ENCODE measurements at regions not wholly inside any gene's neighbourhood (a gene's known extent, or its start where the extent isn't known, plus 50 kb on each side); places are given as distances from the start of the nearest gene placed in this dataset.

DNA sequence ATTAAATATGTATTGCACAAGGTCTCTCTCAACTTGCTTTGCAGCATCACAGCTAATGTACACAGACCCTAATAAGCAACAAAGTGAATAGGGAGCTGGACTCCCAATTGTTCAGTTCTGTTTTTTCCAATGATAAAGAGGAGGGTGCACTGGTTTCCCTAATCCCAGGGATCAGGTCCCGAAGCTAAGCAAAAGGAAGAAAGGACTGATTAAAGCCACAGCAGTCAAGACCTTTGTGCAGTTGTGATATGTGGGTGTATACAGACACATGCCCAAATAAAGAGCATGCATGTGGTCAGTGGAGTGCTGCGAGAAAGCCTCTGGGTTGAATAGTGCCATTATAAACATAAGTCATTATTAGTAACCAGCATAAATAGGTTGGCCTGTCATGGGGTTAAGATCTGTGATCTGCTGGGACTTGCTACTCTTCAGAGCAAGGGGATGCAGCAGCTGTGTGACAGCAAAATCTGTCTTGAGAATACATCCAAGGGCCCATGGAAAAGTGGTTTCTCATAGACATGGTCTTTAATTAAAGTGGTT, 1863.1 kb upstream of the WWC1 start:
- Histone ChIP-seq H3K9ac (ENCODE audit: low read length) (no peak overlapping the region), H3K36me3 (ENCODE audit: insufficient read depth, low read length) (no peaks in the 10 kb centered on the region), H3K27ac (ENCODE audit: low read length) (no peak overlapping the region), H3K79me2 (replicated peaks; ENCODE audit: insufficient read depth, low read length) (no peaks in the 10 kb centered on the region), H3K9me2 (ENCODE audit: insufficient read depth, low read length) (no peaks in the 10 kb centered on the region), H3F3A (ENCODE audit: insufficient read depth, low read length, poor library complexity, severe bottlenecking) (peaks cover 6% of the 10 kb centered on the region), H3K27me3 (ENCODE audit: insufficient read depth, low read depth, low read length) (no peaks in the 10 kb centered on the region), H3K4me3 (ENCODE audit: low read length) (no peak overlapping the region), H4K20me1 (ENCODE audit: insufficient read depth) (no peaks in the 10 kb centered on the region), H3K9me3 (ENCODE audit: low read length) (no peaks in the 10 kb centered on the region), H3K4me2 (ENCODE audit: low read length) (no peak overlapping the region), H2AFZ (ENCODE audit: low read depth, low read length) (no peak overlapping the region)
- TF ChIP-seq RAD21 (conservative IDR thresholded peaks at IDR 0.05) = no peak
- no peak for TF ChIP-seq REST (IDR thresholded peaks at IDR 0.05; ENCODE audit: borderline replicate concordance)

DNA sequence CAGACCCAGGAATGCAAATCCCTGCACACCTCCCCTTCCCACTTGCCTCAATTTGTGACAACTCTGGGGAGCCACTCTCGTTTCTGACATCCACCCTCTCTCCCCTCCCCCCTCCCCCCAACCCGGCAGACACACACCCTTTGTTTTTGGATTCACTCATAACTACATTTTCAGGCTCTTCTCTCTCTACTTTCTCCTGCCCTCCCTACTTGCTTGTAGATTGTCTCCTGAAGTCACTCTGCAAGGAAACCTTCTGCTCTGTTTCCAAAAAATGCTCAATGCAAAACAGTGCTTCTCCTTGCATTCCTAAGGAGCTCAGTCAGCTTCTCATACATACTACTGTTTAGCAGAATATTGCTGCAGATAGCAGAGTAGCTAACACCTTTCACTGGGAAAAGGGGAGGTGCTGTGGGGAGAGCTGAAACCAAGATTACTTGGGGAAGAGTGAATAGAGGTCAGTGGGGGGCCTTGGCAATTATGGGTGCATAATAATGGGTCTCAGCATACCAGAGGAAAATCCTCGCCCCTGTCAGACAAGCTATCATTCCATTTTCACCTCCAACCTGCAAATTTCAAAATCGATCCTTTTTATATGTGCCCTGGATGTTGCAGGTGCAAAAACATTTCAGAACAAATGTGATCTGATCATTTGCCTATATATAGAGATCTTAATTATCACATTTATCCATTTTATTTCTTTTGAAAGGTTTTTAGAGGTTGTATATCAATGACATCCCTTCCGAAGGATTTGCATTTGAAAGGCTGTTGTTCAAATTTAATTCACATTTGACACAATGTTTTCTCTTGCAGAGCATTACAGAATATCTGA, 1860.7 kb upstream of the WWC1 start:
- TF ChIP-seq POLR2AphosphoS5 (IDR thresholded peaks at IDR 0.05) (peak; percentile 31), RAD21 (conservative IDR thresholded peaks at IDR 0.05) (no peak), REST (IDR thresholded peaks at IDR 0.05; ENCODE audit: borderline replicate concordance) (no peak), TAF1 (IDR thresholded peaks at IDR 0.05; ENCODE audit: low read depth) (no peak), EZH2 (IDR thresholded peaks at IDR 0.05; ENCODE audit: borderline replicate concordance, insufficient read depth, low read length, poor library complexity, severe bottlenecking) (no peak), EP300 (conservative IDR thresholded peaks at IDR 0.05; ENCODE audit: poor library complexity, severe bottlenecking) (no peak), MXI1 (conservative IDR thresholded peaks at IDR 0.05; ENCODE audit: poor library complexity, severe bottlenecking) (no peak)
- TF ChIP-seq, protein P1, sequence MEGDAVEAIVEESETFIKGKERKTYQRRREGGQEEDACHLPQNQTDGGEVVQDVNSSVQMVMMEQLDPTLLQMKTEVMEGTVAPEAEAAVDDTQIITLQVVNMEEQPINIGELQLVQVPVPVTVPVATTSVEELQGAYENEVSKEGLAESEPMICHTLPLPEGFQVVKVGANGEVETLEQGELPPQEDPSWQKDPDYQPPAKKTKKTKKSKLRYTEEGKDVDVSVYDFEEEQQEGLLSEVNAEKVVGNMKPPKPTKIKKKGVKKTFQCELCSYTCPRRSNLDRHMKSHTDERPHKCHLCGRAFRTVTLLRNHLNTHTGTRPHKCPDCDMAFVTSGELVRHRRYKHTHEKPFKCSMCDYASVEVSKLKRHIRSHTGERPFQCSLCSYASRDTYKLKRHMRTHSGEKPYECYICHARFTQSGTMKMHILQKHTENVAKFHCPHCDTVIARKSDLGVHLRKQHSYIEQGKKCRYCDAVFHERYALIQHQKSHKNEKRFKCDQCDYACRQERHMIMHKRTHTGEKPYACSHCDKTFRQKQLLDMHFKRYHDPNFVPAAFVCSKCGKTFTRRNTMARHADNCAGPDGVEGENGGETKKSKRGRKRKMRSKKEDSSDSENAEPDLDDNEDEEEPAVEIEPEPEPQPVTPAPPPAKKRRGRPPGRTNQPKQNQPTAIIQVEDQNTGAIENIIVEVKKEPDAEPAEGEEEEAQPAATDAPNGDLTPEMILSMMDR (IDR thresholded peaks at IDR 0.05; ENCODE audit: poor library complexity, severe bottlenecking) = no peak
- H2AFZ ChIP-seq (ENCODE audit: low read depth, low read length) = no peak overlapping the region
- H3K4me3 ChIP-seq (ENCODE audit: low read length) = peak overlapping the region; percentile 32
- H3K27me3 ChIP-seq (ENCODE audit: insufficient read depth, low read depth, low read length) = no peaks in the 10 kb centered on the region
- H3F3A ChIP-seq (ENCODE audit: insufficient read depth, low read length, poor library complexity, severe bottlenecking) = peaks cover 6% of the 10 kb centered on the region
- H3K4me2 ChIP-seq (ENCODE audit: low read length) = peak overlapping the region; percentile 35
- no peaks in the 10 kb centered on the region for H3K36me3 ChIP-seq (ENCODE audit: insufficient read depth, low read length)
- no peaks in the 10 kb centered on the region for H3K9me3 ChIP-seq (ENCODE audit: low read length)
- H3K9me2 ChIP-seq (ENCODE audit: insufficient read depth, low read length) = no peaks in the 10 kb centered on the region
- H4K20me1 ChIP-seq (ENCODE audit: insufficient read depth) = no peaks in the 10 kb centered on the region
- H3K79me2 ChIP-seq (replicated peaks; ENCODE audit: insufficient read depth, low read length) = no peaks in the 10 kb centered on the region
- H3K27ac ChIP-seq (ENCODE audit: low read length) = peak overlapping the region; percentile 58
- H3K9ac ChIP-seq (ENCODE audit: low read length) = peak overlapping the region; percentile 22
